Kidney epithelial cell (primary cell): ENCODE measurements at regions not wholly inside any gene's neighbourhood (a gene's known extent, or its start where the extent isn't known, plus 50 kb on each side); places are given as distances from the start of the nearest gene placed in this dataset.

ENCODE experiments used
- DNase-seq: peaks from one replicate; pipeline ENCODE4 v3.0.0-alpha.2; 2010; ENCODE audit warnings: low read depth
- H3K27me3 ChIP-seq: 2 replicates; pipeline ENCODE4 v1.6.0; 2011; ENCODE audit warnings: low read length; ENCODE audit not compliant: control insufficient read depth, insufficient read depth
- H3K36me3 ChIP-seq: 2 replicates; pipeline ENCODE4 v1.5.1; 2011; ENCODE audit warnings: low read length; ENCODE audit not compliant: control insufficient read depth, insufficient read depth
- H3K4me3 ChIP-seq: 2 replicates; pipeline ENCODE4 v1.5.1; 2011; ENCODE audit warnings: low read depth, mild to moderate bottlenecking, control low read depth, low read length
- CTCF ChIP-seq: IDR thresholded peaks from 2 replicates; pipeline ENCODE4 v1.5.1; 2011; ENCODE audit warnings: mild to moderate bottlenecking, moderate library complexity, low read length, control low read depth, inconsistent platforms; ENCODE audit not compliant: insufficient read depth, poor library complexity, severe bottlenecking

DNA sequence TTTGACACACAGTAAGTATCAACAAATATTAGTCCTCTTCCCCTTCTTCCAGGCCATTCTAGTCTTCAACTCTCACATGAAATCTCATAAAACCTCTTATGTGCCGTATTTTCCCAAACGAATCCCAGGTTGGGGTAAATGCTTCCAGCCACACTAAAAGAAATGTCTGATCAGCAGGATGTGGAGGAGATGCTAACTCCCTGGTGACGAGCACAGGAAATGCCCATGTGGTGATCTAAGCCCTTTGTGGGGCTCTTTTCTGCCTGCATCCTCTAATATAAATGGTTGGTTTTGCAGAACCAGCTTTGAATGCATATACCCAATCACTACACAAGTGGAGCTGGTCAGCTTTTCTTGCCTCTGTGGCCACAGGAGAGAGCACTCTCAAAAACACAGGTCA lies 498.2 kb upstream of the ERCC4 start:
- TF ChIP-seq CTCF = no peak
- H3K27me3 ChIP-seq = no peaks in the 10 kb centered on the region
- DNase-seq = no peak
- H3K36me3 ChIP-seq = no peaks in the 10 kb centered on the region
- H3K4me3 ChIP-seq = no peak overlapping the region

DNA sequence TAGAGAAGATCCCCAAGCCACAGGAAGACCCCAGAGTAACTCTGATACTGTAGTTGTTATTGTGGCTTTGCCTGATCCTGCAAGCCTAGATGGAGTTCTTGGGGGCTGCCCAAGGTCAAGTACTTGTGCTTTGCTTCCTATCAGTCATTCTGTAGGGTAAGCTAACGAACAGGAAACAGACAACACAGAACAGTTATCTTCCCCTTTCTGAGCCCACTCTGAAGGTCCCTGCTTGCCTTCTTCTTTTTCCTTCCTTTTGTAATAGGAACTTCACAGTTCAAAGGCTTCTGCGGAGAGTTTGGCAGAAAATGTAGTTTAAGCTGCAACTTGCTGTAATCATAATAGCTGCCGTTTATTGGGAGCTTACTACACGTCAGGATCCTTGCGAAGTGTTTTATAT lies 494.1 kb upstream of the ERCC4 start:
- Histone ChIP-seq H3K36me3 (no peaks in the 10 kb centered on the region), H3K4me3 (no peak overlapping the region), H3K27me3 (no peaks in the 10 kb centered on the region)
- no peak for DNase-seq
- no peak for TF ChIP-seq CTCF

- Histone ChIP-seq H3K36me3 (no peaks in the 10 kb centered on the region), H3K27me3 (no peaks in the 10 kb centered on the region), H3K4me3 (no peak overlapping the region)
- DNase-seq = no peak
- TF ChIP-seq CTCF = no peak
Observed at GRCh38 chr16:13426269-13426668, 493.7 kb upstream of the ERCC4 start.

GRCh38 chr16:13426736-13427135 lies 493.2 kb upstream of the ERCC4 start:
- Histone ChIP-seq H3K27me3 (no peaks in the 10 kb centered on the region), H3K4me3 (no peak overlapping the region), H3K36me3 (no peaks in the 10 kb centered on the region)
- no peak for DNase-seq
- TF ChIP-seq CTCF = no peak

DNA sequence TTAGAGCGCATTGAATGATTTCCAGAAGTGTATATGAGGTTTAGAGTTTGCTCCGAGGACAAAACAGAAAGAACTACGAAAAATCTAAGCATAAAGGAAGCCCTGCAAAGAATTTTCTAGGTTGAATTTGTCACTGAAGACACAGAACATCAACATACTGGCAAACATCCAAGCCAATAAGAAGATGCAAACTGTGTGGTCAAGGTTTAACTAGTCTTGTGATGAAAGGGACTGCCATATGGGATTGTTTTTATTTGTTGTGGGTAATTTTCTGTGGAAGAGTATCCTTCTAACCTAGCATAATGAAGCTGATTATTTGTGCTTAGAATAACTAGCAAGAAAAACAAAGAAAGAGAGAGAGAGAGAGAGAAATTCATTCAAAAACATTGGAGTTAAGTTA lies 492.0 kb upstream of the ERCC4 start:
- no peak for TF ChIP-seq CTCF
- Histone ChIP-seq H3K36me3 (no peaks in the 10 kb centered on the region), H3K4me3 (no peak overlapping the region), H3K27me3 (no peaks in the 10 kb centered on the region)
- DNase-seq = no peak

- DNase-seq = no peak
- H3K27me3 ChIP-seq = no peaks in the 10 kb centered on the region
- H3K36me3 ChIP-seq = no peaks in the 10 kb centered on the region
- TF ChIP-seq CTCF = no peak
- H3K4me3 ChIP-seq = no peak overlapping the region
Observed at GRCh38 chr16:13429416-13429815, 490.5 kb upstream of the ERCC4 start.
